Motor neuron (in vitro differentiated cells): ENCODE measurements at regions not wholly inside any gene's neighbourhood (a gene's known extent, or its start where the extent isn't known, plus 50 kb on each side); places are given as distances from the start of the nearest gene placed in this dataset.
"Not testable (repeated sequence)": the region's sequence is repeated elsewhere in the genome, so short reads cannot be mapped to it uniquely, and the experiment has no call there.

ENCODE experiments used
- ATAC-seq, 8 experiments: fragments of 200-7000 bp; cut with Tn5 transposase; replicated peaks in 6 of 8; 2 replicates each; pipeline ENCODE4 v1.8.0; 2021; ENCODE audit warnings: mild to moderate bottlenecking in 8 of 8, moderate library complexity in 8 of 8
- H3K27ac ChIP-seq, 2 donors: fragments of 250-450 bp; sonication (Bioruptor Pico); 2 replicates each; pipeline ENCODE4 v1.9.0; 2021; ENCODE audit warnings: antibody characterized with exemption in 2 of 2, mild to moderate bottlenecking in 2 of 2, moderate library complexity in 1 of 2
- H3K4me1 ChIP-seq, 2 donors: fragments of 250-450 bp; sonication (Bioruptor Pico); replicated peaks in 1 of 2; 2 replicates each; pipeline ENCODE4 v1.6.1; 2021; ENCODE audit warnings: antibody characterized with exemption in 2 of 2, mild to moderate bottlenecking in 2 of 2, moderate library complexity in 1 of 2
- H3K4me3 ChIP-seq, 5 donors: fragments of 250-450 bp; sonication (Bioruptor Pico); 2 replicates each; pipeline ENCODE4 v1.9.0; 2021; ENCODE audit warnings: antibody characterized with exemption in 5 of 5, mild to moderate bottlenecking in 5 of 5, moderate library complexity in 4 of 5
- WGBS, 10 experiments: fragments of 450-650 bp; shearing (Covaris generic); methylation state at CpG; one replicate each; pipeline ENCODE4 v1.0.0; 2022; 5-methylcytosine and 5-hydroxymethylcytosine counted together
- in situ Hi-C, 9 experiments: fragments of 400-800 bp; cut with MboI; loops; one replicate each; pipeline ENCODE4 v1.15.0; 2021; ENCODE audit warnings: low sequenced_read_pairs in 9 of 9, low pct_unique_long_range_greater_than_20kb in 2 of 9; ENCODE audit not compliant: unreplicated experiment in 9 of 9

GRCh38 chr18:78816114-78816513 lies 163.5 kb upstream of the SALL3 start:
- no peak overlapping the region for H3K27ac ChIP-seq
- H3K4me1 ChIP-seq = peaks cover 9 to 11% of the 10 kb centered on the region in 2 donors
- no peak for ATAC-seq
- in situ Hi-C loops = no loop called here
- WGBS, 10 experiments = 70 to 96% (median 94%) methylated on average over 4 to 9 of the region's 15 CpGs; no CpG with 5 or more reads in 5 of the 10 experiments
- no peak overlapping the region for H3K4me3 ChIP-seq

GRCh38 chr18:78816916-78817315 lies 162.7 kb upstream of the SALL3 start:
- in situ Hi-C loops = no loop called here
- WGBS, 10 experiments = 17 to 100% (median 50%) methylated on average over 1 to 6 of the region's 21 CpGs; no CpG with 5 or more reads in 6 of the 10 experiments
- no peak for ATAC-seq

GRCh38 chr18:78818495-78818894 lies 161.1 kb upstream of the SALL3 start:
- Histone ChIP-seq H3K4me3 (no peak overlapping the region), H3K4me1 (peaks cover 11% of the 10 kb centered on the region in 2 donors), H3K27ac (no peak overlapping the region)
- in situ Hi-C loops = no loop called here
- ATAC-seq = no peak
- 16 to 100% (median 40%) methylated on average over 1 to 2 of the region's 5 CpGs; no CpG with 5 or more reads in 5 of the 10 experiments for WGBS, 10 experiments

More at GRCh38 chr18:78816916-78817315, 162.7 kb upstream of the SALL3 start:
- no peak overlapping the region for H3K27ac ChIP-seq
- no peak overlapping the region for H3K4me3 ChIP-seq
- peaks cover 11% of the 10 kb centered on the region in 2 donors for H3K4me1 ChIP-seq

GRCh38 chr18:78818961-78819360 lies 160.7 kb upstream of the SALL3 start:
- in situ Hi-C loops = no loop called here
- no peak for ATAC-seq
- Histone ChIP-seq H3K4me1 (peaks cover 10 to 11% of the 10 kb centered on the region in 2 donors), H3K4me3 (no peak overlapping the region), H3K27ac (no peak overlapping the region)
- no CpG with 5 or more reads among the region's 2 CpGs for WGBS, 10 experiments

- Histone ChIP-seq H3K27ac (no peak overlapping the region), H3K4me3 (no peak overlapping the region), H3K4me1 (peaks cover 0 to 5% of the 10 kb centered on the region in 2 donors)
- ATAC-seq = no peak
- in situ Hi-C loops = no loop called here
- 7 to 100% (median 24%) methylated on average over 1 to 12 of the region's 14 CpGs for WGBS, 10 experiments
Observed at GRCh38 chr18:78820161-78820834, 159.3 kb upstream of the SALL3 start.

GRCh38 chr18:78821396-78821795 lies 158.2 kb upstream of the SALL3 start:
- no peak for ATAC-seq
- no peak overlapping the region for H3K27ac ChIP-seq
- in situ Hi-C loops = no loop called here
- 0 to 95% (median 8%) methylated on average over 1 to 5 of the region's 9 CpGs; no CpG with 5 or more reads in 7 of the 10 experiments for WGBS, 10 experiments
- H3K4me1 ChIP-seq = peaks cover 0 to 5% of the 10 kb centered on the region in 2 donors
- no peak overlapping the region for H3K4me3 ChIP-seq

- WGBS, 10 experiments = 3 to 95% (median 62%) methylated on average over 1 to 13 of the region's 27 CpGs; no CpG with 5 or more reads in 2 of the 10 experiments
- in situ Hi-C loops = no loop called here
Observed at GRCh38 chr18:78822171-78822948, 157.3 kb upstream of the SALL3 start.

GRCh38 chr18:78822949-78823285 lies 156.7 kb upstream of the SALL3 start:
- Histone ChIP-seq H3K27ac (no peak overlapping the region), H3K4me3 (no peak overlapping the region), H3K4me1 (peaks cover 0 to 5% of the 10 kb centered on the region in 2 donors)
- WGBS, 10 experiments = 26 to 80% methylated on average over 3 to 4 of the region's 15 CpGs; no CpG with 5 or more reads in 8 of the 10 experiments
- in situ Hi-C loops = no loop called here
- no peak for ATAC-seq

More at GRCh38 chr18:78822171-78822948, 157.3 kb upstream of the SALL3 start:
- no peak overlapping the region for H3K4me3 ChIP-seq
- ATAC-seq = peak in 3 of 8 experiments; percentile 27 to 79 (median 74)
- H3K4me1 ChIP-seq = peaks cover 0 to 5% of the 10 kb centered on the region in 2 donors
- H3K27ac ChIP-seq = no peak overlapping the region

GRCh38 chr18:78825168-78825567 lies 154.4 kb upstream of the SALL3 start:
- no peak overlapping the region for H3K4me3 ChIP-seq
- peaks cover 0 to 9% of the 10 kb centered on the region in 2 donors for H3K4me1 ChIP-seq
- H3K27ac ChIP-seq = no peak overlapping the region
- WGBS, 10 experiments = 7 to 81% (median 39%) methylated on average over 2 to 6 of the region's 6 CpGs; no CpG with 5 or more reads in 4 of the 10 experiments
- in situ Hi-C loops = no loop called here
- no peak for ATAC-seq

- in situ Hi-C loops = no loop called here
- Histone ChIP-seq H3K27ac (no peak overlapping the region), H3K4me3 (no peak overlapping the region), H3K4me1 (peaks cover 0 to 5% of the 10 kb centered on the region in 2 donors)
- no peak for ATAC-seq
- WGBS, 10 experiments = 0 to 92% (median 10%) methylated on average over 1 to 4 of the region's 4 CpGs; no CpG with 5 or more reads in 3 of the 10 experiments
Observed at GRCh38 chr18:78826631-78827030, 153.0 kb upstream of the SALL3 start.

- in situ Hi-C loops = no loop called here
- H3K4me1 ChIP-seq = peaks cover 0 to 5% of the 10 kb centered on the region in 2 donors
- WGBS, 10 experiments = 8 to 100% (median 91%) methylated on average over 2 to 9 of the region's 10 CpGs; no CpG with 5 or more reads in 6 of the 10 experiments
- no peak overlapping the region for H3K27ac ChIP-seq
- no peak overlapping the region for H3K4me3 ChIP-seq
- no peak for ATAC-seq
Observed at GRCh38 chr18:78827141-78827540, 152.5 kb upstream of the SALL3 start.

GRCh38 chr18:78828131-78828530 lies 151.5 kb upstream of the SALL3 start:
- ATAC-seq = no peak
- H3K27ac ChIP-seq = no peak overlapping the region
- no peak overlapping the region for H3K4me3 ChIP-seq
- WGBS, 10 experiments = 0 to 63% (median 13%) methylated on average over 1 to 3 of the region's 3 CpGs
- peaks cover 0 to 5% of the 10 kb centered on the region in 2 donors for H3K4me1 ChIP-seq
- in situ Hi-C loops = no loop called here

GRCh38 chr18:78829026-78829425 lies 150.6 kb upstream of the SALL3 start:
- H3K4me3 ChIP-seq, H3K4me1 ChIP-seq, H3K27ac ChIP-seq, ATAC-seq, in situ Hi-C loops: not testable (repeated sequence)
- WGBS, 10 experiments = 20 to 100% (median 40%) methylated on average over 1 to 6 of the region's 16 CpGs; no CpG with 5 or more reads in 5 of the 10 experiments
